ENCODE measurements at regions not wholly inside any gene's neighbourhood (a gene's known extent, or its start where the extent isn't known, plus 50 kb on each side); places are given as distances from the start of the nearest gene placed in this dataset.
"Not testable (repeated sequence)": the region's sequence is repeated elsewhere in the genome, so short reads cannot be mapped to it uniquely, and the experiment has no call there.

GRCh38 chr1:234810726-234811125 lies 200.7 kb upstream of the IRF2BP2 start:
- DNase-seq, result not testable (repeated sequence)

GRCh38 chr1:234809854-234810245 lies 199.9 kb upstream of the IRF2BP2 start:
- not testable (repeated sequence) for DNase-seq

GRCh38 chr1:234808943-234809853 lies 199.2 kb upstream of the IRF2BP2 start:
- not testable (repeated sequence) for DNase-seq

- DNase-seq, result not testable (repeated sequence)
Measured at GRCh38 chr1:234808459-234808858, 198.5 kb upstream of the IRF2BP2 start.

GRCh38 chr1:234807705-234808104 lies 197.7 kb upstream of the IRF2BP2 start:
- not testable (repeated sequence) for DNase-seq

- DNase-seq, result not testable (repeated sequence)
Measured at GRCh38 chr1:234802586-234802985, 192.6 kb upstream of the IRF2BP2 start.

- not testable (repeated sequence) for DNase-seq
Measured at GRCh38 chr1:234801636-234802035, 191.7 kb upstream of the IRF2BP2 start.

- not testable (repeated sequence) for DNase-seq
Measured at GRCh38 chr1:234801147-234801546, 191.2 kb upstream of the IRF2BP2 start.

- DNase-seq, result not testable (repeated sequence)
Measured at GRCh38 chr1:234800563-234800962, 190.6 kb upstream of the IRF2BP2 start.

GRCh38 chr1:234799021-234799689 lies 189.2 kb upstream of the IRF2BP2 start:
- DNase-seq, result not testable (repeated sequence)

- not testable (repeated sequence) for DNase-seq
Measured at GRCh38 chr1:234797216-234797615, 187.2 kb upstream of the IRF2BP2 start.

GRCh38 chr1:234796438-234796792 lies 186.4 kb upstream of the IRF2BP2 start:
- DNase-seq, result not testable (repeated sequence)

GRCh38 chr1:234795711-234796437 lies 185.9 kb upstream of the IRF2BP2 start:
- DNase-seq, result not testable (repeated sequence)

- DNase-seq, result not testable (repeated sequence)
Measured at GRCh38 chr1:234795007-234795406, 185.0 kb upstream of the IRF2BP2 start.

GRCh38 chr1:234794452-234794851 lies 184.5 kb upstream of the IRF2BP2 start:
- not testable (repeated sequence) for DNase-seq

GRCh38 chr1:234793924-234794323 lies 183.9 kb upstream of the IRF2BP2 start:
- not testable (repeated sequence) for DNase-seq

GRCh38 chr1:234792221-234792864 lies 182.4 kb upstream of the IRF2BP2 start:
- not testable (repeated sequence) for DNase-seq

GRCh38 chr1:234791615-234792014 lies 181.6 kb upstream of the IRF2BP2 start:
- DNase-seq, result not testable (repeated sequence)

- DNase-seq, result not testable (repeated sequence)
Measured at GRCh38 chr1:234790333-234790732, 180.4 kb upstream of the IRF2BP2 start.

- not testable (repeated sequence) for DNase-seq
Measured at GRCh38 chr1:234787011-234787584, 177.1 kb upstream of the IRF2BP2 start.

GRCh38 chr1:234785922-234786321 lies 175.9 kb upstream of the IRF2BP2 start:
- not testable (repeated sequence) for DNase-seq

GRCh38 chr1:234785471-234785919 lies 175.5 kb upstream of the IRF2BP2 start:
- DNase-seq, result not testable (repeated sequence)

Data from stimulated activated CD8-positive, alpha-beta memory T cell treated with anti-CD3 and anti-CD28 coated beads, Interleukin-4, amount 100 ng/mL, for 48 hours (primary cell).